CD8-positive, alpha-beta memory T cell (primary cell): ENCODE measurements at regions not wholly inside any gene's neighbourhood (a gene's known extent, or its start where the extent isn't known, plus 50 kb on each side); places are given as distances from the start of the nearest gene placed in this dataset.

ENCODE experiments used
- CTCF ChIA-PET: fragments of 350-600 bp; sonication (Branson Sonifier 250); formaldehyde crosslinking; loops from one replicate; lab custom pipeline; 2021; ENCODE audit warnings: antibody characterized with exemption; lab: Charles Lee
- POLR2A ChIA-PET: fragments of 350-600 bp; sonication (Branson Sonifier 250); formaldehyde crosslinking; loops from one replicate; lab custom pipeline; 2021; ENCODE audit warnings: antibody characterized with exemption; lab: Charles Lee
- DNase-seq, 5 donors: peaks; one replicate each; pipeline versions ENCODE4 v3.0.0 to v3.0.0-alpha.2; 2020 to 2022; ENCODE audit warnings: mixed read lengths in 1 of 5
- H3K27ac ChIP-seq: one replicate; pipeline ENCODE4 v1.7.0; 2013; ENCODE audit warnings: low read depth, mild to moderate bottlenecking, low read length, moderate library complexity
- H3K27me3 ChIP-seq: 2 replicates; pipeline ENCODE4 v1.7.0; 2013; ENCODE audit warnings: low read length, mild to moderate bottlenecking; ENCODE audit not compliant: insufficient read depth, poor library complexity, severe bottlenecking
- H3K36me3 ChIP-seq: 2 replicates; pipeline ENCODE4 v1.7.0; 2013; ENCODE audit warnings: mild to moderate bottlenecking, low read length, moderate library complexity; ENCODE audit not compliant: insufficient read depth
- H3K4me1 ChIP-seq: 2 replicates; pipeline ENCODE4 v1.7.0; 2013; ENCODE audit warnings: mild to moderate bottlenecking, low read length, moderate library complexity; ENCODE audit not compliant: insufficient read depth
- H3K4me3 ChIP-seq: 2 replicates; pipeline ENCODE4 v1.7.0; 2013; ENCODE audit warnings: mild to moderate bottlenecking, low read length
- H3K9me3 ChIP-seq: 2 replicates; pipeline ENCODE4 v1.7.0; 2013; ENCODE audit warnings: mild to moderate bottlenecking, low read length
- H3K27ac Mint-ChIP-seq, 8 donors: one replicate each; pipeline ENCODE4 v1.8.0; 2020 to 2021; ENCODE audit warnings: mixed read lengths in 8 of 8, mild to moderate bottlenecking in 6 of 8, inconsistent platforms in 3 of 8, moderate library complexity in 3 of 8
- H3K27me3 Mint-ChIP-seq, 2 donors: one replicate each; pipeline ENCODE4 v1.8.0; 2020 to 2021; ENCODE audit warnings: mixed read lengths in 2 of 2, mild to moderate bottlenecking in 1 of 2, moderate library complexity in 1 of 2
- H3K36me3 Mint-ChIP-seq, 3 donors: one replicate each; pipeline ENCODE4 v1.8.0; 2020 to 2021; ENCODE audit warnings: mixed read lengths in 3 of 3, inconsistent platforms in 1 of 3, mild to moderate bottlenecking in 1 of 3
- H3K4me1 Mint-ChIP-seq, 3 donors: one replicate each; pipeline ENCODE4 v1.8.0; 2020 to 2021; ENCODE audit warnings: mixed read lengths in 3 of 3, inconsistent platforms in 1 of 3, mild to moderate bottlenecking in 1 of 3
- H3K4me3 Mint-ChIP-seq, 7 donors: one replicate each; pipeline ENCODE4 v1.8.0; 2020 to 2021; ENCODE audit warnings: mixed read lengths in 7 of 7, mild to moderate bottlenecking in 6 of 7, moderate library complexity in 4 of 7, inconsistent platforms in 2 of 7
- H3K9me3 Mint-ChIP-seq, 5 donors: one replicate each; pipeline ENCODE4 v1.8.0; 2020 to 2022; ENCODE audit warnings: mixed read lengths in 5 of 5, mild to moderate bottlenecking in 3 of 5, moderate library complexity in 2 of 5, inconsistent platforms in 1 of 5

DNA sequence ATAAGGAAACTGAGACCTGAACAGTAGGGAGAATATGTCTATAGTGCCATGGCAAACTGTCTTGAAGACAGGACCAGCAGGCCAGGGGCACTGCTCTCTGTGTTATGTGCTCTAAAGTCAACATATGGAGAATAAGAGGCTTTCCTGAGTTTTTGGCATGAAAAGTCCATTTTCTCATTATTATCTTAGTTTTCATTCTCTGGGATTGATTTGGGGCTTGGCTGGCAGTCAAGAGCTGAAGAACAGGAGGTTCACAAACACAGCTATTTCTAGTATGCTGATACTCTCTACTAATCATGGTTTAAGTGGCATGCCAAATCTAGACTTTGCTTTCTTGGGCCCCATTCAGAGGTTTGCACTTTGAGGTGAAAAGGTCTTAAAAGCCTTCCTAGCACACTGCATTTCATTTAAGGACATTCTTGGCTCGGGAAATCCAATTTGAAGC lies 404.4 kb downstream of the ZNF608 start:
- Histone ChIP-seq H3K36me3 (no peaks in the 10 kb centered on the region), H3K27me3 (no peaks in the 10 kb centered on the region), H3K4me3 (no peak overlapping the region), H3K27ac (no peak overlapping the region), H3K4me1 (no peaks in the 10 kb centered on the region), H3K9me3 (no peaks in the 10 kb centered on the region)
- DNase-seq = no peak
- POLR2A ChIA-PET = no interaction called here
- H3K27me3 Mint-ChIP-seq = peaks cover 0 to 5% of the 10 kb centered on the region in 2 donors
- H3K4me3 Mint-ChIP-seq = no peak overlapping the region
- no peaks in the 10 kb centered on the region for H3K36me3 Mint-ChIP-seq
- H3K27ac Mint-ChIP-seq = no peak overlapping the region
- H3K9me3 Mint-ChIP-seq = peaks cover 0 to 10% (median 2%) of the 10 kb centered on the region in 5 donors
- CTCF ChIA-PET = no interaction called here
- H3K4me1 Mint-ChIP-seq = no peaks in the 10 kb centered on the region

DNA sequence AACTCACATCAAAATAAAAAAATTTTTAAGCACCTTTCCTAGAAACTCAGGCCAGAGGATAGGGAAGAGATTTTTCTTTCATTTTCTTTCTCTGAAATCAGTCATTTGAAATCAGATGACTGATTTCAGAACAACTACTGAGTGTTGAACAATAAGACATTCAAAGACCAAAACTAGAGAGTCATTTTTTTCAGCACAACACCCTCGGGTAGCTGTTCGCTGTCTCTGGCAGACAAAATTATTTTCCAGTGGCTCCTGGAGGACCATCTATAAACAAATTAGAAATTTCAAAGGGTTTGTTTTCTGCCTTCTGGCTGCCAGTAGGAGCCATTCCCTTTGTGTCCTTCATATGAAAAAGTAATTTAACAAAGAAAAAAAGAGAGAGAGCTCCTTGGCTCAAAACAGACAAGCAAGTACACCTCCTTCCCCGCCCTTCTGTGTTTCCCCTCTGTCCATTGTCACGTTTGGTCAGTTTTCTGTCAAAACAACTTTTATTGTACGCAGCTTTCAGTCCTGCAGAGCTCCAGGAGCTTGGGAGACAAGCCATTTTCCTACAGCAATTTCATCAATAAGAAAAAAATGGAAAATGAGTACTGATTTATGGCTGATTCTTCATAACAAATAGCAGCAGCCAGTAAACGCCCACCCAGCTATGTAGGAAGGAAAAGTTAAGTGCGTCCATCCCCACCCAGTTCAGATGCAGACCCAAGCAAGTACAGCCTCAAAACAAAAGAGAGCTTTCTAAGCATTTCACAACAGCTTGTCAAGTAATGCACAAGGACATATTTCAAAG lies 405.2 kb downstream of the ZNF608 start:
- Mint-ChIP-seq H3K9me3 (peaks cover 0 to 10% (median 2%) of the 10 kb centered on the region in 5 donors), H3K36me3 (no peaks in the 10 kb centered on the region), H3K4me1 (no peaks in the 10 kb centered on the region), H3K4me3 (no peak overlapping the region), H3K27me3 (peaks cover 0 to 5% of the 10 kb centered on the region in 2 donors), H3K27ac (no peak overlapping the region)
- Histone ChIP-seq H3K36me3 (no peaks in the 10 kb centered on the region), H3K4me1 (no peaks in the 10 kb centered on the region), H3K27ac (no peak overlapping the region), H3K4me3 (no peak overlapping the region), H3K27me3 (no peaks in the 10 kb centered on the region), H3K9me3 (no peaks in the 10 kb centered on the region)
- CTCF ChIA-PET = no interaction called here
- no peak for DNase-seq
- POLR2A ChIA-PET = no interaction called here

DNA sequence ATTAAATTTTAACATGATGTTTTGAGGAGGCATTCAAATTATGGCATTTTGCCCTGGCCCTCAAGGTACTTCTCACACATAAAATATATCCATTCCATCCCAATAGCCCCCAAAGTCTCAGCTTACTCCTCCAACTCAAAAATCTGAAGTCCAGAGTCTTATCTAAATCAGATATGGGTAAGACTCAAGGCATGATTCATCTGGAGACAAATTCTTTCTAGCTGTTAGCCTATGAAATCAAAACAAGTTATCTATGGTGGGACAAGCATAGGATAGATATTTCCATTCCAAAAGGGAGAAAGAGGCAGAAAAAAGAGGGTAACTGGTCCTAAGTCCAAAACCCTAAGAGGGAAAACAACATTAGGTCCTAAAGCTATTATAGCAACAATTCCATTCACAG lies 408.4 kb downstream of the ZNF608 start:
- POLR2A ChIA-PET = no interaction called here
- no peak overlapping the region for H3K27ac Mint-ChIP-seq
- H3K27me3 Mint-ChIP-seq = peaks cover 0 to 3% of the 10 kb centered on the region in 2 donors
- Histone ChIP-seq H3K4me1 (no peaks in the 10 kb centered on the region), H3K4me3 (no peak overlapping the region), H3K9me3 (no peaks in the 10 kb centered on the region), H3K27me3 (no peaks in the 10 kb centered on the region), H3K36me3 (no peaks in the 10 kb centered on the region), H3K27ac (no peak overlapping the region)
- no peak for DNase-seq
- CTCF ChIA-PET = no interaction called here
- peaks cover 0 to 7% (median 2%) of the 10 kb centered on the region in 5 donors for H3K9me3 Mint-ChIP-seq
- no peak overlapping the region for H3K4me3 Mint-ChIP-seq
- H3K4me1 Mint-ChIP-seq = no peaks in the 10 kb centered on the region
- H3K36me3 Mint-ChIP-seq = no peaks in the 10 kb centered on the region

DNA sequence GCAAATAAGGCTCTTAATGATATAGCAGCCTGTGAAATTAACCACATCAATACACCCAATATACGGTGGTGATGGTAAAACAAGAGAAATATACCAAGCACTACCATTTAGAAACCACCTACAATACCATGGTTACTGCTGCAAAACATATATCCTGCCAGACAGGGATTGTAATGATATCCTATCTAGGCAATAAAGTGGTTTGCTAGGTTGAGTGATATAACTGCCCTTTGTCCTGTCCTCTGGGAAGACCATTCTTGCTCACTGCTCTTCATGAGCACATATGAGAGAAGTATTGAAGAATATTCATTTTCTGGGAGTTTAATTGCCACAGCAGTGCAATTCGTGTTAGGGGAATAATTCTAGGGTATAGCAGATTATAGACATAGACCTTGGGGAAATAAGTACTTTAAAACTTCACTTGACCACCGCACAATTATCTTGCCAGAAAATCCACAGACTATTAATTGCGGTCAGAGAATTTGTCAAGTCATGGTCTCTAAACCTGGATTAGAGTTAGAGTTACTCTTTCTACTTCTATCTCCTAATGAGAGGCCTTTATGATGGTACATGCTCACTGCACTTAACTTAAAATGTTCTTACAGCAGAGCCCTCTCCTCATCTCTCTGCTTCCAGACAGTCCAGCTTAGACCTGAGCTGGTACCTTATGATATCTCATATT lies 413.0 kb downstream of the ZNF608 start:
- H3K4me3 Mint-ChIP-seq = no peak overlapping the region
- no peaks in the 10 kb centered on the region for H3K4me1 Mint-ChIP-seq
- Histone ChIP-seq H3K4me3 (no peak overlapping the region), H3K27me3 (no peaks in the 10 kb centered on the region), H3K9me3 (no peaks in the 10 kb centered on the region), H3K36me3 (no peaks in the 10 kb centered on the region), H3K27ac (no peak overlapping the region), H3K4me1 (no peaks in the 10 kb centered on the region)
- H3K27ac Mint-ChIP-seq = peak overlapping the region in 1 of 8 donors; percentile 33
- POLR2A ChIA-PET = no interaction called here
- no peaks in the 10 kb centered on the region for H3K36me3 Mint-ChIP-seq
- CTCF ChIA-PET = no interaction called here
- no peak for DNase-seq
- peaks cover 0 to 3% of the 10 kb centered on the region in 2 donors for H3K27me3 Mint-ChIP-seq
- peaks cover 4 to 14% (median 5%) of the 10 kb centered on the region in 5 donors for H3K9me3 Mint-ChIP-seq

DNA sequence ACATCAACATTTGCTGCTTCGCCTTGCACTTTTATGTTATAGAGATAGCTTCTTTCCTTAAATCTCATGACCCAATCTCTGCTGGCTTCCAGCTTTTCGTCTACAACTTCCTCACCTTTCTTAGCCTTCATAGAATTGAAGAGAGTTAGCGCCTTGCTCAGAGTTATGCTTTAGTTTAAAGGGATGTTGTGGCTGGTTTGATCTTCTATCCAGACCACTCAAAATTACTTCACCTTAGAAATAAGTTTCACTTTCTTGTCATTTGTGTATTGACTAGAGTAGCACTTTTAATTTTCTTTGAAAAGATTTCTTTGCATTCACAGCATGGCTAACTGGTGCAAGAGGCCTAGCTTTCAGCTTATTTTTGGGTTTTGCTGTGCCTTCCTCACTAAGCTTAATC lies 414.2 kb downstream of the ZNF608 start:
- Mint-ChIP-seq H3K4me1 (no peaks in the 10 kb centered on the region), H3K36me3 (no peaks in the 10 kb centered on the region), H3K27ac (no peak overlapping the region), H3K4me3 (no peak overlapping the region), H3K27me3 (peaks cover 0 to 2% of the 10 kb centered on the region in 2 donors), H3K9me3 (peaks cover 2 to 14% (median 4%) of the 10 kb centered on the region in 5 donors)
- POLR2A ChIA-PET = no interaction called here
- Histone ChIP-seq H3K27ac (no peak overlapping the region), H3K4me1 (no peaks in the 10 kb centered on the region), H3K4me3 (no peak overlapping the region), H3K36me3 (no peaks in the 10 kb centered on the region), H3K27me3 (no peaks in the 10 kb centered on the region), H3K9me3 (no peaks in the 10 kb centered on the region)
- no peak for DNase-seq
- CTCF ChIA-PET = no interaction called here

DNA sequence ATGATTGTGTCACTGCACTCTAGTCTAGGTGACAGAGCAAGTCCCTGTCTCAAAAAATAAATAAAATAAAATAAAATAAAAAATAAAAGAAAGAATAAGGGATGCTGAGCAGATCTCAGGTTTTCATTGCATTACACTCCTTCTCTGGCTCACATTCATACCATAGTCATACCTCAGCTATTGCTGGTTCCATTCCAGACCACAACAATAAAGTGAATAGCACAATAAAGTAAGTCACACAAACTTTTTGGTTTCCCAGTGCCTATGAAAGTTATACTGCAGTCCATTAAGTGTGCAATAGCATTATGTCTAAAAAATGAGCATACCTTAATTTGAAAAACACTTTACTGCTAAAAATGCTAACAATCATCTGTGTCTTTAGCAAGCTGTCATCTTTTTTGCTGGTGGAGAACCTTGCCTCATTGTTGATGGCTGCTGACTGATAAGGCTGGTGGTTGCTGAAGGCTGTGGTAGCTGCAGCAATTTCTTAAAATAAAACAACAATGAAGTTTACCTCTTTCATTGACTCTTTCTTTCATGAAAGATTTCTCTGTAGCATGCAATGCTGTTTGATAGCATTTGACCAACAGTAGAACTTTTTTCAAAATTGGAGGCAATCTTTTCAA lies 415.7 kb downstream of the ZNF608 start:
- H3K9me3 Mint-ChIP-seq = peaks cover 0 to 10% (median 4%) of the 10 kb centered on the region in 5 donors
- no peaks in the 10 kb centered on the region for H3K36me3 Mint-ChIP-seq
- no peaks in the 10 kb centered on the region for H3K27me3 ChIP-seq
- no peaks in the 10 kb centered on the region for H3K27me3 Mint-ChIP-seq
- no peaks in the 10 kb centered on the region for H3K9me3 ChIP-seq
- H3K4me1 Mint-ChIP-seq = no peaks in the 10 kb centered on the region
- CTCF ChIA-PET = no interaction called here
- POLR2A ChIA-PET = no interaction called here
- no peak overlapping the region for H3K27ac Mint-ChIP-seq
- no peak overlapping the region for H3K4me3 ChIP-seq
- no peak overlapping the region for H3K4me3 Mint-ChIP-seq
- DNase-seq = no peak
- H3K27ac ChIP-seq = no peak overlapping the region
- H3K36me3 ChIP-seq = no peaks in the 10 kb centered on the region
- no peaks in the 10 kb centered on the region for H3K4me1 ChIP-seq

DNA sequence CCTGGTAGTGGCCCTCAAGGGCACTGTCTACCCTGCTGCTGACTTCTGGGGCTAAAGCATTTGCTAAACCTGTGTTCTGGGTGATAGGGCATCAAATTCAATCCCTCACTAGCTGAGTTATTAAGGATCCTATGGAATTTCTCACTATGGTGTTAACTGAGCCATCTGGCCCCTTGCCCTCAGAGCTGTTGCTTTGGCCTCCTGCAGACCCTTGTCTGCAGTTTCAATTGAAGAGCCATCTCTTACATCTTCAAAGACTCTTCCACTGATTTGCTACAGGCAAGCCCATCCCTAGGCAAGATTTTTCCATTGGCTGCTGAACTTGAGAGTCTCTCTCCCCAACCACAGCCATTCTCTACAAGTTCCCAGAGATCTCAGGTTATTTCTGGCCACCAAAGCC lies 418.2 kb downstream of the ZNF608 start:
- no peak for DNase-seq
- no peaks in the 10 kb centered on the region for H3K27me3 ChIP-seq
- POLR2A ChIA-PET = no interaction called here
- H3K9me3 Mint-ChIP-seq = peaks cover 2 to 15% (median 4%) of the 10 kb centered on the region in 5 donors
- CTCF ChIA-PET = no interaction called here
- H3K36me3 Mint-ChIP-seq = no peaks in the 10 kb centered on the region
- no peak overlapping the region for H3K4me3 ChIP-seq
- no peaks in the 10 kb centered on the region for H3K4me1 ChIP-seq
- no peak overlapping the region for H3K27ac ChIP-seq
- no peaks in the 10 kb centered on the region for H3K27me3 Mint-ChIP-seq
- H3K36me3 ChIP-seq = no peaks in the 10 kb centered on the region
- H3K4me1 Mint-ChIP-seq = no peaks in the 10 kb centered on the region
- no peak overlapping the region for H3K4me3 Mint-ChIP-seq
- H3K9me3 ChIP-seq = no peaks in the 10 kb centered on the region
- H3K27ac Mint-ChIP-seq = no peak overlapping the region

DNA sequence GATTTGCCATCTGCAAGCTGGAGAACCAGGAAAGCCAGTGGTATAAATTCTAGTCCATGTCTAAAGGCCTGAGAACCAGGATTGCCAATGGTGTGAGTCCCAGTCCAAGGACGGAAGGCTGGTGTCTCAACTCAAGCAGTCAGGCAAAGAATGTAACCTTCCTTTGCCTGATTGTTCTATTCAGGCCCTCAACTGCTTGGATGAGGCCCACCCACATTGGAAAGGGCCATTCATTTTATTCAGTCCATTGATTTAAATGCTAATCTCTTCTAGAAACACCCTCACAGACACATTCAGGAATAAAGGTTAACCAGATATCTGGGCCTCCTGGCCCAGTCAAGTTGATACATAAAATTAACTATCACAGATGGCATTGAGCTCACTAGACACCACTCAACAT lies 427.8 kb downstream of the ZNF608 start:
- Histone ChIP-seq H3K27ac (no peak overlapping the region), H3K27me3 (no peaks in the 10 kb centered on the region), H3K36me3 (no peaks in the 10 kb centered on the region), H3K4me1 (no peaks in the 10 kb centered on the region), H3K9me3 (no peaks in the 10 kb centered on the region), H3K4me3 (no peak overlapping the region)
- CTCF ChIA-PET = no interaction called here
- Mint-ChIP-seq H3K27ac (no peak overlapping the region), H3K9me3 (peaks cover 0 to 16% (median 2%) of the 10 kb centered on the region in 5 donors), H3K4me3 (no peak overlapping the region), H3K36me3 (no peaks in the 10 kb centered on the region), H3K27me3 (no peaks in the 10 kb centered on the region), H3K4me1 (no peaks in the 10 kb centered on the region)
- POLR2A ChIA-PET = no interaction called here
- no peak for DNase-seq
